UCSD-AML1 (cell line): ENCODE measurements at regions not wholly inside any gene's neighbourhood (a gene's known extent, or its start where the extent isn't known, plus 50 kb on each side); places are given as distances from the start of the nearest gene placed in this dataset.
"Not testable (repeated sequence)": the region's sequence is repeated elsewhere in the genome, so short reads cannot be mapped to it uniquely, and the experiment has no call there.

ENCODE experiments used
- DNase-seq: peaks from one replicate; lab custom pipeline; 2025; ENCODE audit not compliant: unreplicated experiment; lab: John Stamatoyannopoulos, UW

DNA sequence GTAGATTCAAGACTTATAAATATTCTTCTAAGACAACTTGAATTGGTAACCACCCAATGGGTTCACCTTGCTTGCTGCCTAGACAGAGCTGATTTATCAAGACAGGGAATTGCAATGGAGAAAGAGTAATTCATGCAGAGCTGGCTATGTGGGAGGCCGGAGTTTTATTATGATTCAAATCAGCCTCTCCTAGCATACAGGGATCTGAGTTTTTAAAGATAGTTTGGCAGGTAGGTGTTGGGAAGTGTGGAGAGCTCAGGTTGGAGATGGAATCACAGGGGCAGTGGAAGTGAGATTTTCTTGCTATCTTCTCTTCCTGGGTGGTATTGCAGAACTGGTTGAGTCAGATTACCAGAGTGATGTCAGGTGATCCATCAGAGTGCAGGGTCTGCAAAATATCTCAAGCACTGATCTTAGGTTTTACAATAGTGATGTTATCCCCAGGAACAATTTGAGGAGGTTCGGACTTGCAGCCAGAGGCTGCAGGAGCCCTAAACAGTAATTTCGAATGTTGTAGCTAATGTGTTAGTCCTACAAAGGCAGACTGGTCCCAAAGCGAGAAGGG, 1448.6 kb upstream of the RAG2 start:
- no peak for DNase-seq

DNA sequence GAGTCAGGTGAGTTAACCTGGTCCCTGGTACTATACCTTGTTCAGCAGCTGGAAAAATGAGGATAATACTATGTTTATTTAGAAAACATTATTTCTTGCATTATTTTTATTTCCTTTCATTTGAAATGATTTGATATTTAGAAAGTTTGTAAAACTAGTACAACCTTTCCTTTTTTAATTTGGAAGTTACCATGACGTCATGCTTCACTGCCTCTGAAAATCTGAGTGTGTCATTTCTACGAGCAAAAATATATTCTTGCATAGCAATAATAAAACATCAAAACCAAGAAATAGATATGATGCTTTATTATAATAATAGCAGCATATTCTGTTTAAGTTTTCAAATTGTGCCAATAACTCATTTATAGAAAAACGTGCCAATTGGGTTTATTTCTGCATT, 1445.0 kb upstream of the RAG2 start:
- no peak for DNase-seq

DNA sequence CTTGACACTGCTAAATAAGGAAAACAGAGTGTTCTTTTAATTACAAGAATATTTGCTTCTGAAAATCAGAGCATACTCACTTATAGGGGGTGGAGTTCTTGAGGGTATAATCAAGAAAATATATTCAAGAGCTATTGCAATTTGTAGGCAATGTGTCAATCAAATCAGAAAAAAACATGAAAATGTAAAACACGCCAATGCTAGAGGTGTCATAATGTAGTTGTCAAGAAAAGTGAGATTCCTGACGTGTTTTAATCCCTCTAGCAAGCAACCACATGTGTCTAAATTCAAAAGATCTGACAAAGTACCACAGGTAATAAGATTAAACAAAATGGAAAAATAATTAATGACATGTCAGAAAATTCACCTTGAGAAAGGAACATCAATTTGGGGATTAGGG, 1440.7 kb upstream of the RAG2 start:
- DNase-seq, result no peak

DNA sequence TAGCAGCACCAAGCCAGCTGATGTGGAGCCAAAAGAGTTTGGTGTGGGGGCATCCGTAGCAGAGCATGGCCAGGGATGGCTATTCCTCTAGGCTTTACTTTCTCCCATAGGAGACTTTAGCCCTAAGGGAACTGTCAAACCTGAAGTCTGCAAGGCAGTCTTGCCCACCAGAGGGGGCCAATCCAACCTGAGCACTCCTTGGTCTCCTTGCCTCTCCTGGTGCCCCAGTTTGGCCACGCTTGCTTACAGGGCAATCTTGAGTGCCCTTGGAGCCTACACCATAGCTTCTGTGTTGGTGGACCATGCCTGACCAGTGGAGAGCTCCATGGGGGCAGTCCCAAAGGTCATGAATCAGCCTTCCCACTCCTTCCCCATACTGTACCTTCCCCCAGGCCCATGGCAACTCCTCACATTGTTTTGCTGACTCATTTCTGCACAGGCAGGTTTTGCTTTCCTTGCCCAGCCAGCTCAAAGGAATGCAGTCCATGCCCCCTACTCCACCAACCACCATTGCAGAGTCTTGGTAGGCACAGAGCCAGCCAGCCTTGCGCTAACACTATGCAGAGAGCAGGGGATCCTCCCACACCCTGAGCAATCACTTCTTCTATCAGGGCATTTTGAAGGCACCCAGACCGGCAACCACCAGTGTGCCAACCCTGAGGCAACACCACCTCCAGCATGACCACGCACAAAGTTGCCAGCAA, 1421.2 kb upstream of the RAG2 start:
- peak; percentile 7 for DNase-seq

DNA sequence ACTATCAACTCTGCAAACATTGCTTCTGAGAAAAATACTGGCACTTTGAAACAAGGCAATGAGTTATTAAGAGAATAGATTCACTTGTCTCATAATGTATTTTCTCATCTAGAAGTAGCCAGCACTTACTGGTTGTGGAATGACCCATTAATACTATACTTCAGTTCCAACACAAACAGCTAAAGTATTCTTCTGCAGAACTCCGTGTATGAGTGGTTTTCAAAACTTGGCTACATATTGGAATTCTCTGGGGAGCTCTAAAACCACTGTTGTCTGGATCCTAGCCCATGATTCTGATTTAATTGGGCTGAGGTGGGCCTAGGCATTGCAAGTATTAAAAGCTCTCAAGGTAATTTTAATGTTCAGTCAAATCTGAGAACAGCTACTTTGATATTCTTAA, 1416.4 kb upstream of the RAG2 start:
- DNase-seq, result no peak

DNA sequence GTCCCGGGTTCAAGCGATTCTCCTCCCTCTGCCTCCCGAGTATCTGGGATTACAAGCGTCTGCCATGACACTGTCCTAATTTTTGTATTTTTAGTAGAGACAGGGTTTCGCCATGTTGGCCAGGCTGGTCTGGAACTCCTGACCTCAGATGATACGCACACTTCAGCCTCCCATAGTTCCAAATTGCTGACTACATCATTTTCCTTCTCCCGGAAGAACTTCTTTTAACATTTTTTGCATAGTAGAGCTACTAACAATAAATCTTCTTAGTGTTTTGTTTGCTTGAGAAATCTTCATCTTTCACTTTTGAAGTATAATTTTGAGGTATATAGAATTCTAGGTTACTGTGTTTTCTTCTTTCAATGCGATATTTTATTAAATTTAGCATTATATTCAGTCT, 1415.1 kb upstream of the RAG2 start:
- DNase-seq, result no peak

DNA sequence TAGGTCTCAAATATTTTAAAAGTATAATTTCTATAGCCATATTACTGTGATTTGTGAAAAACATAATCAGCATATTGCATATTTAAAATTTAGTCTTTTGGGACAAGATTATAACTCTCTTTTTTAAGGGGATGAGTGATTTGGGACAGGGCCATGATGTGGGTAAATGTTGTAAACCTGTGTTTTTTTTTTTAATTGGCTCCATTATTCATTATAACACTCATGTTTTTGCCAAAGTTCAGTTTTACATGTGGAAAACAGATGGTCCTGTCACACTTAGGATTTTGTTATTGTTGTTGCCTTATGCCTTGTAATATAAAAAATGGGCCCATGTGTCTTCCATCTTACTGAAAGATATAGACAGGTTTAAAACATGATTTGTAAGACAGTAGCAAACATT, 1413.5 kb upstream of the RAG2 start:
- no peak for DNase-seq

DNA sequence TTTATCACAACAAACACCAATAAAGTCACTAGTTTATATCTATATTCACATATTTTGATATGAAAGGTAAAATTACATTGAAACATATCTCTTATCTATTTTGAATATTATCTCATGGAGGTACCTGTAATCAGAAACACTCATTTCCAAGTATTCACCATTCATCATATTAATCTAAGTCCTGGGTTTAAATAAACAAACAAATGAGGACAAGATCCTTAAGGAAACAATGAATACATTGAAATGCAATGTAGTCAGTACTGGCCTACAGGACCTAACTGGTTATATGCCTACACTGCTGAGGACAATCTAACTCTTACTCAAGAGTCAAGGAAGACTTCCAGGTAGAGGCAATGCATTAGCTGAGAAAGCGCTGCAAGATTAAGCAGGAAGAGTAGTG, 1411.9 kb upstream of the RAG2 start:
- DNase-seq, result no peak

DNA sequence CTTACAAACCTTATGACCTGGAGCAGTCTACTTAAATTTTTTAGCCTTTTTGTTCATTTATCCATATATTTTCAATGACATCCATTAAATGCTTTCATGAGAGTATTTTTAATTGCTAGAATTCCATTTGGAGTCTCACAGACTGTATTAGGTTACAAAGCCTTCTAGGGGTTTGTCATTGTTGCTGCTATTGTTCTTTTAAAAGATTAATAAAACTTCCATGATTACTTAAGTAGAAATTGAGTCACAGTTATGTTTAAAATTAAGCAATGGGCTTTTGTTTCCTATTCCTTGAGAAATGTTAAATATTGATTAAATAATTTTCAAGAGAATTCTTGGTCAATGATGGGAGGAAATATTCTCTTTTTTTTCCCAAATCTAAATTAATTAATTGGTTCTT, 1408.4 kb upstream of the RAG2 start:
- no peak for DNase-seq

DNA sequence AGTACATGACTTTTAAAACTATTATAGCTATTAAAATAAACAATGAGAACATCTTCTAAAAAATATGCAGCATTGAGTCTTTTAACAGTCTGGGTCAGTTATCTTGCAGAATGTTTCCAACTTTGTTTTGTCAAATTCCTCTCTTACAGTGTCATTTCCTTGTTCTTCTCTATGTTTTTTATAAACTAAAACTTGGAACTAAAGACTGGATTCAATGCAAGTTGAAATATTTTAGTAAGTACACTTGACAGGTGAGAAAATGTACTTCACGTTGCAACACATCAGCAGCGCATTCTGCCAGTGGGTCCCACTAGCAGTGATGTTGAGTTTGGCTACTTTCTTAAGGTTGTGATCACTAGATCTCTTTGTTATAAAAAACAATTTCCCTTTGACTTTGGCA, 1407.6 kb upstream of the RAG2 start:
- DNase-seq, result no peak

DNA sequence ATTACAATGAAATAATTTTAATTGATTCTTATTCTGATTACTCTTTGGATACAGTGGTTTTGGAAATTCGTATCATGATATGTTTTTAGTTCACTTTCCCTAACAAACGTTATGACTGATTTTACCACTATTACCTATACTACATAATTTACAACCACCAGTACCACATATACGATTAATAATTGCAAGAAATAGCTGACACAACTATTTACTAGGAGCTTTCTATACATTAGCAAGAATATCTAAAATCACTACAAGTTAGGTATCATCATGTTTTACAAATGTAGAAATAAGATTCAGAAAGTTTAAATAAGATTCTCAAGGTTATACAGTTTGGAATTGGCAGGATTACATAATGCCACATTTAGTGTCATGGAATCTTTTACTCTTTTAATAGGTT, 1401.1 kb upstream of the RAG2 start:
- no peak for DNase-seq

DNA sequence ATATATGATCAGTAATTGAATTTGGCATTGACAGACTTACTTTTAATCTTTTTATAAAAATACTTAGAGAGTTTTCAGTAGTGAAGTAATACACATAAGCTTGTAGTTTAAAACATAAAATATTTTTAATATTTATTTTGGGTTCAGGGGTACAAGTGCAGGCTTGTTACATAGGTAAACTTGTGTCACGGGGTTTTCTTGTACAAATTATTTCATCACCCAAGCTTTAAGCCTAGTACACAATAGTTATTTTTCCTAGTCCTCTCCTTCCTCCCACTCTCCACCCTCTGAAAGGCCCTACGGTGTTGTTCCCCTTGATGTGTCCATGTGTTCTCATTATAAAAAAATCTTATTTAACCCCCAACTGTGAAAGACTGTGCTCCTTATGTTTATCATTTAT, 1397.8 kb upstream of the RAG2 start:
- no peak for DNase-seq

DNA sequence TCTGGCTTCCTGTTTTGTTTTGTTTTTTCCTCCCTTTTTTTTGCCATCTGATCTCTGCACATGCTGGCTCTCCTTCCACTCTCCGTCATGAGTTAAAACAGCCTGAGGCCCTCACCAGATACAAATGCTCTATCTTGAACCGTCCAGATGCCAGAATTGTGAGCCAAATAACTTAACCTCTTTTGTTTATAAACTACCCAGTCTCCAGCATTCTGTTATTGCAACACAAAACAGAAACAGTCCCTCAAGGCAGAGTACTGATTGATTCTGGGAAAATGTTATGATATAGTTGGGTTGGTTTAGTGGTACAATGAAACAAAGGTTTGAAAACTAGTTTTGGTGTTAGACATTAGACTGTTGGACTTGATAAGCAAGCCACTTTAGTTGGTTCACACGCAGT, 1390.0 kb upstream of the RAG2 start:
- DNase-seq, result no peak

DNA sequence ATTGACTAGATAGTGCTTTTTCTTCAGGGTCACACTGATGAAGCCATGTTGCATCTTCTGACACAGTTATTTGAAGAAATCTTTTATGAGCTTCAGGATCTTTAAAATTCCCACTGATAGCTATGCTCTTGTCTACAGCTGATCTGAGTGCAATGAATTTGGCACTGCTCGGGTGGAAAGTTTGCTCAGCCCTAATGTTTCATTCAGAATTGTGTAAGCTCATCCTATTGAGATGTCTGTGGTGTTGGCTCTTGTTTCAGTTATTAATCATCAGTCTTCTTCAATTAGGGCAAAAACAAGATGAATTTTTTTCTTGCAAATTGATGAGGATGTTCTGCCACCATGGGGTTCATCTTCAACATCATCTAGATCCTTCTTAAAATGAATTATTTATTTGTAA, 1387.0 kb upstream of the RAG2 start:
- DNase-seq, result no peak

DNA sequence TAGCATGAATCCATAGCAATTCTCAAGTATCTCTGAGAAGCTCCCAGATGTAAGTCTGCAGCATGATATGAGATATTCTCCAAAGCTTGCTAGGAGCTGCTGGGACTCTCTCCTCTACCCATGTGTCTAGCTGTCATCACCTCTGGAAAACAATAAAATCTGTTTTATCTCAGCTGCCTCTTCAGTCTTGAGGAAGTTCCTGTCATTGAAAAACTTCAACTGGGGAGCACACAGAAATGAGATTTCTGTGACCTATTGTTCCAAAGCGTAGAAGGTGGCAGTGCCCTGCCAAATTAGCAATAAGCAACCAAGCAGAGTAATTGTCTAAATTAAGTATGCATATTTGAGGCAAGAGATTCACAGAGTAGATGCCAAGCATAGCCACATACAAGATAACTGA, 1380.6 kb upstream of the RAG2 start:
- DNase-seq, result no peak

DNA sequence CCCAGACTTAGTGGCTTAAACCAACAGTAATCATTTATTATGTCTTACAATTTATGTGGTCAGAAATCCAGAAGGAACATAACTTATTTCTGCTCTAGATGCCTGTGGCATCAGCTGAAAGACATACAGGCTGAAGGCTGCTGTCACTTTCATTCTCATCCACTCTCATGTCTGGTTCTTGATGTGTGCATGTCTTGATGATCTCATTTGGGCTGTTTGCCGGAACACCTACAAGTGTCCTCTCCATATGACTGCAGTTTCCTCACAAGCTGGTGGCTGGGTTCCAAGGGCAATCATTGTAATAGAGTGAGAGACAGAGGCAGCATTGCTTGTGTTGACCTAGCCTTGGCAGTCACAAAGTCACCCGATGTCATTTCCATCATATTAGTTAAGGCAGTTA, 1375.9 kb upstream of the RAG2 start:
- DNase-seq, result no peak

DNA sequence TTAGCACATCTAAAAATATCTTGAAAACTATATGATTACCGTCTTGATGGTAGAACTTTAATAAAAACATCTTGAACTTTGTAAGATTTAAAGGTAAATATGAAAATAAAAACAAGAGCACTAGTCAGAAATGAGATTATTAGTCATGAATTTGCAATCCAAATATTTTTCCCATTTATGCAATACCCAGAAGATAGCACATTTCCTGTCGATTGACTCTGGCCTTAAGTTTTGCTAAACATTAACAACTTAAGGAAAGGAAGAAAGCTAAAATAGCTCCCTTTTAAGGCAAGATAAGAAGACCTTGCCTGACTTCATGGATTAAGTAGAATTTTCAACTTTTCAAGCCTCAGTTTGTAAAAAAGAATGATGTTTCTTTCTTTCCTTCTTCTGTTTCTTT, 1374.7 kb upstream of the RAG2 start:
- no peak for DNase-seq

DNA sequence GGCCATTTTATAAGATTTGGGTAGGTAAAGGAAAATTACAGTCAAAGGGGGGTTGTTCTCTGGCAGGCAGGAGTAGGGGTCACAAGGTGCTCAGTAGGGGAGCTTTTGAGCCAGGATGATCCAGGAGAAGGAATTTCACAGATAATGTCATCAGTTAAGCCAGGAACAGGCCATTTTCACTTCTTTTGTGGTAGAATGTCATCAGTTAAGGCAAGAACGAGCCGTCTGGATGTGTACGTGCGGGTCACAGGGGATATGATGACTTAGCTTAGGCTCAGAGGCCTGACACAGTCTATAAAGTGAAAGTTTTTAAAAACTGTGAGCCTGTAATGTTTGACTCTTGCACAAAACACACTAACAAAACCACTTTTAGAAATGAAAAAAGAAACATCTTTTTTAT, 1371.3 kb upstream of the RAG2 start:
- not testable (repeated sequence) for DNase-seq

DNA sequence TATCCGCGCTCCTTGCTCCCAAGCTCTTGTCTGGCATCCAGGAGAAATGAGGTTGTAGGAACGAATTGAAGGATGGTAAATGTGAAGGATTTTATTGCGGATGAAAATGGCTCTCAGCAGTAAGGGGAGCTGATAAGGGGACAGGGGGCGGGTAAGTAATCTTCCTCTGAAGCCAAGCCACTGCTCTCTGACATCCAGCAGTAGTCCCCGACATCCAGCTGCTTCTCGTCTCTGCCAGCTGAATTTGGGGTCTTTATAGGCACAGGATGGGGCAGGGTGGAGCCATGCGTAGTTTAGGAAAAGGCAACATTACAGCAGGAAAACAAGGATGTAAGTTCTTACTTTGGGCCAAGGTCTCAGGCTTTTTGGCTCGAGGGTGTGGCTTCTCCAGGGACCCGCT, 1370.1 kb upstream of the RAG2 start:
- no peak for DNase-seq

DNA sequence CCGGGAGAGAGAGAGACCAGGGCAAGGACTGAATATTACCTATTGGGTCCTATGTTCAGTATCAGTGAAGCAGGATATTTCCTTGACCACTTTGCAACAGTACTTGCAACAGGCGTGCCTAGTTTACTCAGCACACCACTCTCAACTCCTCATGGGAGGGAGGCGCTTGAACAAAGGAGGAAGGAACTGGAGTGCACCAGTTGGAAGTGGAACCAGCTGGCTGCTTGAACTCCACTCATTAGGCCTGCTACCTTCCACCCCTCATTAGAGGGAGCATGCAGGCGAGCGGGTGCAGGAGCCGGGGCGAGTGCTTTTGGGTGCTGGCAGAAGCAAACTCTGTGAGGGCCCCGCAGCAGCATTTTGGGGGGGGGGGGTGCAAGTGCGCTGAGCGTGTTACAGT, 1369.6 kb upstream of the RAG2 start:
- no peak for DNase-seq

DNA sequence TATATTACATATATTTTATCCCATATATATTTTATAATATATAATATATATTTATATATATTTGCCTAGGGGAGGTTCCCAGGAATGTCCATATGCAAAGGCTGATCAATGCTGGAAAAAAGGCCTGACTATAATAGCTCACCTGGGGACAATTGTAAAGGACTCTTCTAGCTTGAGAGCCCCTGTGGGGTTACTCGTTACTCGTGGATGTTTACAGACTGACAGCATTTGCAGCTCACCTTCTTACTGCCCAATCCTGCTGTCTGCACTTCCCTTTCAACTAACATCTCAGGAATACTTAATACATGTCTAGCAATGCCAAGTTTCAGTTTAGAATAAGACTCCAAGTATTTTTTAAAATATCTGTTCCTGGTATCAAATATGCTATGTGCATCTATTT, 1365.4 kb upstream of the RAG2 start:
- no peak for DNase-seq

DNA sequence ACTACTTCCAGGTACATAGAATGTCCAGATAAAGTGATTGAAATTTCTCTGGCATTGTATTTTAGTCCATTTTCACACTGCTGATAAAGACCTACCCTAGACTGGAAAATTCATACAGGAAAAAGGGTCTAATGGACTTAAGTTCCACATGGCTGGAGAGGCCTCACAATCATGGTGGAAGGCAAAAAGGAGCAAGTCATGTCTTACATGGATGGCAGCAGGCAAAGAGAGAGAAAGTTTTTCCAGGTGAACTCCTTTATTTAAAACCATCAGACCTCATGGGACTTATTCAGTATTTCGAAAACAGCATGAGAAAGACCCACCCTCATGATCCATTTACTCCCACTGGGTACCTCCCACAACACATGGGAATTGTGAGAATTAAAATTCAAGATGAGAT, 1359.7 kb upstream of the RAG2 start:
- DNase-seq, result no peak

DNA sequence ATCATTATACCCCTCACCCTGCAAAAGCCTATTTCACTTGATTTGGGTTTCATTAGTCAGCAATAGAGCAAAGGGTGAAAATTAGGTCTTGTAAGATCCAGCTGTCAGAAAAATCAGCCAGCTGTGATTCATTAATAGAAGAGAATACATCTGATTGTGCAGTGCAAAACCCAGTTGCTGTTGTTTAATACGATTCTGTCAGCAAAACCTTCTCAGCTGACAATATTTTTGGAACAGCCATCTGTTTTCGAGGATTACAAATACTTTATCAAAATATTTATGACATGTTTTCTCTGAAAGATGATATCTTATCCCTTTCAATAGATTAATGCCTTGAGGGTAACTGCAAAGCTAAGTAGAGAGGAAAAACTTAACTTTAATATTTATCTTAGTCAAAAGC, 1354.0 kb upstream of the RAG2 start:
- DNase-seq, result no peak
